ENCODE measurements at regions not wholly inside any gene's neighbourhood (a gene's known extent, or its start where the extent isn't known, plus 50 kb on each side); places are given as distances from the start of the nearest gene placed in this dataset.
"Not testable (repeated sequence)": the region's sequence is repeated elsewhere in the genome, so short reads cannot be mapped to it uniquely, and the experiment has no call there.

DNA sequence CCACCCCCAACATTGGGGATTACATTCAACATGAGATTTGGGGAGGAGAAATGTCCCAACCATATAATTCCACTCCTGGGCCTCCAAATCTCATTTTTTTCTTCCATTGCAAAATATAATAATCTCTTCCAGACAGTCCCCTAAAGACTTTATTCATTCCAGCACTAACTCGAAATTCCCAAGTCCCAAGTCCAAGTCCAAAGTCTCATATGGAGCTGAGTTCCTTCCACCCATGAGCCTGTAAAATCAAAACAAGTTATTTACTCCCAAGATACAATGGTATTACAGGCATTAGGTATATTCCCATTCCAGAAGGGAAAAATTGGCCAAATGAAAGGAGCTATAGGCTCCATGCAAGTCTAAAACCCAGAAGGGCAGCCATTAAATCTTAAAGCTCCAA, 56.7 kb downstream of the P2RY1 start:
- in situ Hi-C loops (cut with HindIII; ENCODE audit: low pct_unique_long_range_greater_than_20kb, low sequenced_read_pairs), result no loop called here
- no peak for DNase-seq (ENCODE audit: low read depth, low spot score)

DNA sequence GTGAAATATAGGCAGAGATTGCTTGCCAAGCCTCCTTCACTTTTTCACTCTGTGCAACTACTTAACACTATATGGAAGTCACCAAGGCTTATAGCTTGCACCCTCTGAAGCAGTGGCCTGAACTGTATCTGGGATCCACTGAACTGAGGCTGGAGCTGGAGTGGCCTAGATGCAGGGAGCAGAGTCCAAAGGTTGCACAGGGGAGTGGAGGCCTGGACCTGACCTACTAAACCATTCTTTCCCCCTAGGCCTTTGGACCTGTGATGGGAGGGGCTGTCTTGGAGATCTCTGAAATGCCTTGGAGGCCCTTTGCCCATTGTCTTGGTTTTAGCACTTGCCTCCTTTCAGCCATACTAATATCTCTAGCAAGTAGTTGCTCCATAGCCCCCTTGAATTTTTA, 57.5 kb downstream of the P2RY1 start:
- no peak for DNase-seq (ENCODE audit: low read depth, low spot score)
- in situ Hi-C loops (cut with HindIII; ENCODE audit: low pct_unique_long_range_greater_than_20kb, low sequenced_read_pairs), result no loop called here

DNA sequence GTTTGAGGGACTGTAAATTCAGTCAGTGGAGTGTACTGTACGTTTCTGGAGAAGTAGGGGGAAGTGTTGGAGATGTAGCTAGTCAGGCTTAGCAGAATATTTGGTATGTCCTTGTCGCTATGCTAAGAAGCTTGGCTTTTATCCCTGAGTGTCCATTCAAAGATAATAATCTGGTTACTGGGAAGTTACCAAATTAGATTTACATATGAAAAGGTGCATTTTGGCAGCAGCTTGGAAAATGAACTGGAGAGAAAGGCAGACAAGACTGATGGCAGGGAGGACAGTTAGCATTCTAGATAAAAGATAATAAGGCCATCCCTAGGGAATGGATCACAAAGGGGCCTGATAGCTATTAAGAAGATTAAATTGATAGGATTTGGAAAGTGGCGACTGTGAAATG, 58.7 kb downstream of the P2RY1 start:
- in situ Hi-C loops (cut with HindIII; ENCODE audit: low pct_unique_long_range_greater_than_20kb, low sequenced_read_pairs), result no loop called here
- no peak for DNase-seq (ENCODE audit: low read depth, low spot score)

DNA sequence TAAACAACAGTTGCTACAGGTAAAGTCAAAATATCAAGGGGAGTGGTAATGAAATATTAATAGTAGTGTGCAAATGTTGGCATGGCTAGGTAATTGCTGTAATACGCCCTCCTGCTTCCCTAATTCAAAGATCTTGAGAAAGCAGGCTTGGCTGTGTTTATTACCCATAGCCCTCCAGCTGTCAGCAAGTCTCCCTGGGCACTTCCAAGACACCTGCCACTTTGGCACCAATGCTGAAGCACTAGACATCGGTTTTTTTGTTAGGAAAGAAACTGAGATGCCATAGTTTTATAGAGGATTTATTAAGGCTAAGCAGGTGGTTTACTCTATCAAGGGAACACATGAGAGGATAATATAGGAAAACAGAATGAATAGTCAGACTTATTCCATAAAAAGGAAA, 64.4 kb downstream of the P2RY1 start:
- in situ Hi-C loops (cut with HindIII; ENCODE audit: low pct_unique_long_range_greater_than_20kb, low sequenced_read_pairs), result no loop called here
- DNase-seq (ENCODE audit: low read depth, low spot score), result no peak

DNA sequence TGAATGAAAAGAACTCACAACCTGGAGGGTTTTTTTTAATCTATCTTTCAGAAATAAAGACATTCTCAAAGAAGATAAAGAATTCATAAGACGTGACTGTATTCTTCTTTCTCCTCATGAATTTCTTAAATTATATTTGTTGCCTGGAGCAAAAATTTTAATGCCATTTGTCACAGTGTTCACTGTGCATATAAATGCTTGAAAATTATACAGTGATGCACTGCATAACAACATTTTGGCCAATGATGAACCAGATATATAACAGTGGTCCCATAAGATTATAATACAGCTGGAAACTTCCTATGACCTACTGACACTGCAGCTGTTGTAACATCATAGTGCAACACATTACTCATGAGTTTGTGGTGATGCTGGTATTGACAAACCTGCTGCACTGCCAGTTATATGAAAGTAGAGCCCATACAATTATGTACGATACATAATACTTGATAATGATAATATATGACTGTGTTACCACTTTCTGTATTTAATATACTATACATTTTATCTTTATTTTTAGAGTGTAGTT, 67.3 kb downstream of the P2RY1 start:
- in situ Hi-C loops (cut with HindIII; ENCODE audit: low pct_unique_long_range_greater_than_20kb, low sequenced_read_pairs), result no loop called here
- no peak for DNase-seq (ENCODE audit: low read depth, low spot score)

DNA sequence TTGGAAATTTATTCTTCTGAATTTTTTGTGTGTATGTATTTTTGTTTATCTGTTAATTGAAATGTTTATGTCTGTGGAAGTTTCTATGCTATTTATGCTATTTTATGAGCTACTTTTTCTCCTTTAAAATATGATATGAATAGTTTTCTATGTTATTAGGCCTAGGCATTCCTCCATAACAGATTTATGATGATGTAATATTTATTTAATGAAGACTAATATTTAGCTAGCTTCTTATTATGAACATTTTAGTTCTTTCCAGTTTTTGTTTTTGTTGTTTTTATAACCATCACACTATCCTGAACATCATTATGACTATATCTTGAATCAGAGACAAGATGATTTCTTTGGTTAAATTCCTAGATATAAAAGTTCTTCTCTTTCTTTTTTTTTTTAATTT, 70.7 kb downstream of the P2RY1 start:
- in situ Hi-C loops (cut with HindIII; ENCODE audit: low pct_unique_long_range_greater_than_20kb, low sequenced_read_pairs), result no loop called here
- DNase-seq (ENCODE audit: low read depth, low spot score), result no peak

GRCh38 chr3:152909180-152909883, 74.4 kb downstream of the P2RY1 start:
- DNase-seq (ENCODE audit: low read depth, low spot score), result peak; percentile 28
- in situ Hi-C loops (cut with HindIII; ENCODE audit: low pct_unique_long_range_greater_than_20kb, low sequenced_read_pairs), result no loop called here

DNA sequence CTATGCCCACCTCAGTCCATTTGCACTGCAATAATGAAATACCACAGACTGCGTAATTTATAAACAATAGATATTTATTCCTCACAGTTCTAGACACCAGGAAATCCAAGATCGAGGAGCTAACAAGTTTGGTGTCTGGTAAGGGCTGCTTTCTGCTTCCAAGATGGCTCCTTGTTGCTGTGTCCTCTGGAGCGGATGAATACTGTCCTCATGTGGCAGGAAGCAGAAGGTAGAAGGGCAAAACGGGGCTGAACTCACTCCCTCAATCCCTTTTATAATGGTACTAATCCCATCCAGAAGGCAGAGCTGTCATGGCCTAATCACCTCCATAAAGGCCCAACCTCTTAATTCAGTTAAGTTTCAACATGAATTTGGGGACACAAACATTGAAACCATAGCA, 75.3 kb downstream of the P2RY1 start:
- DNase-seq (ENCODE audit: low read depth, low spot score), result peak; percentile 55
- in situ Hi-C loops (cut with HindIII; ENCODE audit: low pct_unique_long_range_greater_than_20kb, low sequenced_read_pairs), result no loop called here

GRCh38 chr3:152910966-152911365, 76.0 kb downstream of the P2RY1 start:
- no peak for DNase-seq (ENCODE audit: low read depth, low spot score)
- in situ Hi-C loops (cut with HindIII; ENCODE audit: low pct_unique_long_range_greater_than_20kb, low sequenced_read_pairs), result no loop called here

DNA sequence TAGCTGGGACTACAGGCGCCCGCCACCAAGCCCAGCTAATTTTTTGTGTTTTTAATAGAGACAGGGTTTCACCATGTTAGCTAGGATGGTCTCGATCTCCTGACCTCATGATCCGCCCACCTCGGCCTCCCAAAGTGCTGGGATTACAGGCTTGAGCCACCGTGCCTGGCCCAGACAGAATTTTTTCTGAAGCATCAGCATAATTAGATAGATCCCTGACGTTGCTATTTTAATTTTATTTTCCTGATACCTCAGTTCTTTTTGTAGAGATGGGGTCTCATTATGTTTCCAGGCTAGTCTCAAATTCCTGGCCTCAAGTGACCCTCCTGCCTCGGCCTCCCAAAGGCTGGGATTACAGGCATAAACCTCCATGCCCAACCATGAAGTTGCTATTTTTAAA, 79.8 kb downstream of the P2RY1 start:
- in situ Hi-C loops (cut with HindIII; ENCODE audit: low pct_unique_long_range_greater_than_20kb, low sequenced_read_pairs); DNase-seq (ENCODE audit: low read depth, low spot score): not testable (repeated sequence)

- DNase-seq (ENCODE audit: low read depth, low spot score), result no peak
- in situ Hi-C loops (cut with HindIII; ENCODE audit: low pct_unique_long_range_greater_than_20kb, low sequenced_read_pairs), result no loop called here
Observed at GRCh38 chr3:152915695-152916094, 80.8 kb downstream of the P2RY1 start.

DNA sequence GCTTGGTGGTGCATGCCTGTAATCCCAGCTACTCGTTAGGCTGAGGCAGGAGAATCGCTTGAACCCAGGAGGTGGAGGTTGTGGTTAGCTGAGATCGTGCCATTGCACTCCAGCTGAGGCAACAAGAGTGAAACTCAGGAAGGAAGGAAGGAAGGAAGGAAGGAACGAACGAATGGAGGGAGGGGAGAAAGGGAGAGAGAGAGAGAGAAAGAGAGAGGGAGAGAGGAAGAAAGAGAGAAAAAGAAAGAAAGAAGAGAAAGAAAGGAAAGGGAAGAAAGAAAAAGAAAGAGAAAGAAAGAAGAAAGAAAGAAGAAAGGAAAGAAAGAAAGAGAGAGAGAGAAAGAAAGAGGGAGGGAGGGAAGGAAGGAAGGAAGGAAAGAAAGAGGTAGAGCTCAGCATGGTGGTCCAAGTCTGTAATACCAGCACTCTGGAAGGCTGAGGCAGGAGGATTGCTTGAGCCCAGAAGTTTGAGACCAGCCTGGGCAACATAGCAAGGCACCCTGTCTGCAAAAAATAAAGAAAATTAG, 81.9 kb downstream of the P2RY1 start:
- in situ Hi-C loops (cut with HindIII; ENCODE audit: low pct_unique_long_range_greater_than_20kb, low sequenced_read_pairs), result no loop called here

DNA sequence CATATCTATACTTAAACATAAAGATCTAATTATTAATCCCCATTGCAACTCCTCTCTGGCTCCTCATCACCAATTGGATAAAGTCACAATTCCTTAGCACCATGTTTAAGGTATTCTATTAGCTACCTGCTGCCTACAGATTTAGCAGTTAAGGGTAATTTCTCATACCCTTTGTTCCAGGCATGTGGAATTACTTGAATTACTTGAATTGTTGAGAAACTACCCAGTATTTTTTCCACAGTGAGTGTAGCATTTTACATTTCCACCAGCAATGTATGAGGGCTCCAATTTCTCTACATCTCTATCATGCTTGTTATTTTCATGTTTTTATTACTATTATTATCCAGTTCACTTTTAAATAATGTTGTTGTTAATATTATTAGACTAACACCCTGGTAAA, 86.4 kb downstream of the P2RY1 start:
- in situ Hi-C loops (cut with HindIII; ENCODE audit: low pct_unique_long_range_greater_than_20kb, low sequenced_read_pairs), result no loop called here
- no peak for DNase-seq (ENCODE audit: low read depth, low spot score)

More for the DNA sequence above, 81.9 kb downstream of the P2RY1 start:
- DNase-seq (ENCODE audit: low read depth, low spot score), result no peak

GRCh38 chr3:152922554-152922953, 87.6 kb downstream of the P2RY1 start:
- in situ Hi-C loops (cut with HindIII; ENCODE audit: low pct_unique_long_range_greater_than_20kb, low sequenced_read_pairs), result no loop called here
- DNase-seq (ENCODE audit: low read depth, low spot score), result no peak

DNA sequence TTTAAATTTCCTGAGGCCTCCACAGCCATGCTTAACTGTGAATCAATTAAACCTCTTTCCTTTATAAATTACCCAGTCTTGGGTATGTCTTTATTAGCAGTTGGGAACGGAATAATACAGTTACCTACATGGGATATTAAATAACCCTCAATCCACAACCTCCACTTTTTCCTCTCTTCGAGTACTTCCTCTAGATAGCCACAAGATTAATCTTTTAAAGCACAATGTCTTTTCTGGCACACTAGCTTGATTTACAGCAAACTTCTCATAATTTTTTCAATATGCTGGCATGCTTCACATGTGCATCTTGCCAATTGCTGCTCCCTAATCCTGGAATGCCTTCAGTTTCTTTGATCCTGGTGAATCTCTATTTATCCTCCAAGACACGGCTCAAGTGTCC, 92.2 kb downstream of the P2RY1 start:
- in situ Hi-C loops (cut with HindIII; ENCODE audit: low pct_unique_long_range_greater_than_20kb, low sequenced_read_pairs), result no loop called here
- no peak for DNase-seq (ENCODE audit: low read depth, low spot score)

GRCh38 chr3:152930516-152930915, 95.6 kb downstream of the P2RY1 start:
- peak; percentile 7 for DNase-seq (ENCODE audit: low read depth, low spot score)
- in situ Hi-C loops (cut with HindIII; ENCODE audit: low pct_unique_long_range_greater_than_20kb, low sequenced_read_pairs), result no loop called here

- DNase-seq (ENCODE audit: low read depth, low spot score), result no peak
- in situ Hi-C loops (cut with HindIII; ENCODE audit: low pct_unique_long_range_greater_than_20kb, low sequenced_read_pairs), result no loop called here
Observed at GRCh38 chr3:152937234-152937633, 102.3 kb downstream of the P2RY1 start.

DNA sequence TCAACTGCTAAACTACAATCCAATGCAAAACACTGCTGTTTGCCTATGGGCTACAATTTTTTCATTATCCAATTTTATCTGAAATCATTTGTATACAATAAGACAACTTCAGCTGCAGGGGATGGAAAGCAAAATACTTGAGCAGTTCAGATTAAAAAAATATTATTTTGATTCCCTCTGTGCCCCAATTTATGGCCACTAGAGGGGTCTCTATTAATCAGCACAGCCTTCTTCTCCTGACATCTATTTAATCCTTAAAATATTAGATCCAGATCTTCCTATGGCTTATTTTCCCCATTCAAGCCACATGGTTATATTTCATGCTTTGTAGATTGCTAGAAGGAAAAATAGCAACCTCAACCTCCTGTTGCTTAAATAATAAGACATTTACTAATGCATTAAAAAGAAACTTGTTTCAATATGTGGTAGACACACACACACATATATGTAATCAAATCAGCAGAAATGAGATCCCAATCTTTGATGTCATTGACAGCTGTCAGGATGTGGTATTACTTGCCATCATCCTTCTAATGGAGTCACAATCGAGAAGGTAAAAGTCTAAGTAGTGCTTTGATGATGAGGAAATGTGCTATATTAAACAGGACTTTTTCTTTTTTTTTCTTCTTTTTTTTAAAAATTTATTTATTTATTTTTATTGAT, 104.2 kb downstream of the P2RY1 start:
- in situ Hi-C loops (cut with HindIII; ENCODE audit: low pct_unique_long_range_greater_than_20kb, low sequenced_read_pairs), result no loop called here
- no peak for DNase-seq (ENCODE audit: low read depth, low spot score)

DNA sequence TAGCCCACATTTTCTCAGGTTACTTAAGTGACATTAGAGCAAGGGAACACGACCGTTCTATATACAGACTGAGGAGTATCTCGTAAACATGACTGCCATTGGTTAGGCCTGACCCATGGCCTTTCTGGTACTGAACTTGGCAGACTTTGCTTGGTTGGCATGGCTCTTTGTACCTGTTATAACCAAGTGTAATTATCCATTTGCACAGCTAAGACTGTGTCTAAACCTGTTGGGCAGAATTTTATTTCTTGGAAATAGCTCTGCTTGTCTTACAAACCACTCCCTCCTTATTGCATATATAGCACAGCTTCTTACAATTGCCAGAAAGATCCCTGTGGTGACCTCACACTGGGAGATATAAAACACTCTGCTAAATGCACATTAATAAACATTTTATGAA, 106.9 kb downstream of the P2RY1 start:
- no peak for DNase-seq (ENCODE audit: low read depth, low spot score)

More for the DNA sequence above, 106.9 kb downstream of the P2RY1 start:
- in situ Hi-C loops (cut with HindIII; ENCODE audit: low pct_unique_long_range_greater_than_20kb, low sequenced_read_pairs), result no loop called here
